ENCODE measurements at regions not wholly inside any gene's neighbourhood (a gene's known extent, or its start where the extent isn't known, plus 50 kb on each side); places are given as distances from the start of the nearest gene placed in this dataset.

GRCh38 chr9:22285066-22285465 lies 161.6 kb upstream of the DMRTA1 start:
- no peak for DNase-seq (ENCODE audit: low read depth)

- DNase-seq (ENCODE audit: low read depth) = peak; percentile 6
Measured at GRCh38 chr9:22286661-22287060, 160.0 kb upstream of the DMRTA1 start.

GRCh38 chr9:22288661-22289060 lies 158.0 kb upstream of the DMRTA1 start:
- DNase-seq (ENCODE audit: low read depth) = no peak

- DNase-seq (ENCODE audit: low read depth) = peak; percentile 81
Measured at GRCh38 chr9:22307013-22307711, 139.5 kb upstream of the DMRTA1 start.

- peak; percentile 91 for DNase-seq (ENCODE audit: low read depth)
Measured at GRCh38 chr9:22308177-22308576, 138.4 kb upstream of the DMRTA1 start.

GRCh38 chr9:22316645-22317044 lies 130.0 kb upstream of the DMRTA1 start:
- no peak for DNase-seq (ENCODE audit: low read depth)

GRCh38 chr9:22331533-22331932 lies 115.1 kb upstream of the DMRTA1 start:
- DNase-seq (ENCODE audit: low read depth) = no peak

GRCh38 chr9:22332202-22332601 lies 114.4 kb upstream of the DMRTA1 start:
- peak; percentile 41 for DNase-seq (ENCODE audit: low read depth)

- no peak for DNase-seq (ENCODE audit: low read depth)
Measured at GRCh38 chr9:22337261-22337660, 109.4 kb upstream of the DMRTA1 start.

GRCh38 chr9:22342491-22343217 lies 104.0 kb upstream of the DMRTA1 start:
- DNase-seq (ENCODE audit: low read depth) = peak; percentile 51

- DNase-seq (ENCODE audit: low read depth) = no peak
Measured at GRCh38 chr9:22343218-22343611, 103.4 kb upstream of the DMRTA1 start.

GRCh38 chr9:22354699-22355384 lies 91.8 kb upstream of the DMRTA1 start:
- peak; percentile 26 for DNase-seq (ENCODE audit: low read depth)

- DNase-seq (ENCODE audit: low read depth) = no peak
Measured at GRCh38 chr9:22356985-22357384, 89.6 kb upstream of the DMRTA1 start.

- no peak for DNase-seq (ENCODE audit: low read depth)
Measured at GRCh38 chr9:22363421-22363887, 83.2 kb upstream of the DMRTA1 start.

- no peak for DNase-seq (ENCODE audit: low read depth)
Measured at GRCh38 chr9:22373636-22374035, 73.0 kb upstream of the DMRTA1 start.

- no peak for DNase-seq (ENCODE audit: low read depth)
Measured at GRCh38 chr9:22374051-22374450, 72.6 kb upstream of the DMRTA1 start.

- DNase-seq (ENCODE audit: low read depth) = peak; percentile 21
Measured at GRCh38 chr9:22379272-22379671, 67.4 kb upstream of the DMRTA1 start.

- no peak for DNase-seq (ENCODE audit: low read depth)
Measured at GRCh38 chr9:22381170-22381569, 65.5 kb upstream of the DMRTA1 start.

GRCh38 chr9:22382331-22382730 lies 64.3 kb upstream of the DMRTA1 start:
- DNase-seq (ENCODE audit: low read depth) = peak; percentile 53

GRCh38 chr9:22383718-22384117 lies 62.9 kb upstream of the DMRTA1 start:
- DNase-seq (ENCODE audit: low read depth) = peak; percentile 90

- DNase-seq (ENCODE audit: low read depth) = no peak
Measured at GRCh38 chr9:22389271-22389670, 57.4 kb upstream of the DMRTA1 start.

- DNase-seq (ENCODE audit: low read depth) = no peak
Measured at GRCh38 chr9:22392523-22392922, 54.1 kb upstream of the DMRTA1 start.

- peak; percentile 69 for DNase-seq (ENCODE audit: low read depth)
Measured at GRCh38 chr9:22395687-22396141, 50.9 kb upstream of the DMRTA1 start.
